Liver (tissue), 8 donors: ENCODE measurements at regions not wholly inside any gene's neighbourhood (a gene's known extent, or its start where the extent isn't known, plus 50 kb on each side); places are given as distances from the start of the nearest gene placed in this dataset.

Experiments used
- DNase-seq: peaks from one replicate; pipeline ENCODE4 v3.0.0-alpha.2; 2017; ENCODE audit warnings: low spot score
- H3K27ac ChIP-seq, 2 donors: one replicate each; pipeline ENCODE4 v1.7.0; 2013; ENCODE audit warnings: inconsistent platforms in 2 of 2, low read length in 2 of 2, control low read depth in 1 of 2, low read depth in 1 of 2, mild to moderate bottlenecking in 1 of 2
- H3K27me3 ChIP-seq, 4 donors: one replicate each; pipeline versions ENCODE4 v1.6.1 to v1.7.0; 2013; ENCODE audit warnings: low read length in 3 of 4, inconsistent platforms in 1 of 4, mild to moderate bottlenecking in 1 of 4, moderate library complexity in 1 of 4; ENCODE audit not compliant: control insufficient read depth in 4 of 4, insufficient read depth in 4 of 4
- H3K36me3 ChIP-seq, 4 donors: one replicate each; pipeline versions ENCODE4 v1.6.1 to v1.7.0; 2013; ENCODE audit warnings: low read length in 3 of 4, mild to moderate bottlenecking in 3 of 4, low read depth in 1 of 4, moderate library complexity in 1 of 4; ENCODE audit not compliant: control insufficient read depth in 4 of 4, insufficient read depth in 3 of 4
- H3K4me1 ChIP-seq, 4 donors: one replicate each; pipeline versions ENCODE4 v1.6.1 to v1.7.0; 2013; ENCODE audit warnings: low read length in 3 of 4, mild to moderate bottlenecking in 3 of 4, moderate library complexity in 1 of 4; ENCODE audit not compliant: control insufficient read depth in 4 of 4, insufficient read depth in 4 of 4
- H3K4me3 ChIP-seq, 3 donors: one replicate each; pipeline versions ENCODE4 v1.6.1 to v1.7.0; 2013; ENCODE audit warnings: low read length in 3 of 3, control low read depth in 1 of 3, low read depth in 1 of 3, mild to moderate bottlenecking in 1 of 3
- H3K9ac ChIP-seq, 2 donors: one replicate each; pipeline ENCODE4 v1.7.0; 2013; ENCODE audit warnings: low read length in 2 of 2, mild to moderate bottlenecking in 2 of 2, moderate library complexity in 2 of 2, control low read depth in 1 of 2, low read depth in 1 of 2
- H3K9me3 ChIP-seq, 4 donors: one replicate each; pipeline versions ENCODE4 v1.6.1 to v1.7.0; 2013; ENCODE audit warnings: low read length in 3 of 4; ENCODE audit not compliant: control insufficient read depth in 4 of 4
- FOXA1 ChIP-seq: IDR thresholded peaks from 2 replicates; pipeline ENCODE4 v1.6.1; 2016; ENCODE audit warnings: antibody characterized with exemption
- HNF4A ChIP-seq, 2 donors: conservative IDR thresholded peaks; 2 replicates each; pipeline ENCODE4 v1.6.1; 2016; ENCODE audit warnings: antibody characterized with exemption in 2 of 2, mild to moderate bottlenecking in 2 of 2
- HNF4G ChIP-seq: IDR thresholded peaks from 2 replicates; pipeline ENCODE4 v1.6.1; 2016; ENCODE audit warnings: antibody characterized with exemption
- RAD21 ChIP-seq, 2 donors: IDR thresholded peaks; 2 replicates each; pipeline ENCODE4 v1.6.1; 2016; ENCODE audit warnings: antibody characterized with exemption in 2 of 2, mild to moderate bottlenecking in 2 of 2
- REST ChIP-seq: IDR thresholded peaks from 2 replicates; pipeline ENCODE4 v1.6.1; 2016; ENCODE audit warnings: antibody characterized with exemption, mild to moderate bottlenecking
- RXRA ChIP-seq, 2 donors: IDR thresholded peaks; 2 replicates each; pipeline ENCODE4 v1.6.1; 2017 to 2018; ENCODE audit warnings: antibody characterized with exemption in 2 of 2, mild to moderate bottlenecking in 1 of 2
- SP1 ChIP-seq: IDR thresholded peaks from 2 replicates; pipeline ENCODE4 v1.6.1; 2018; ENCODE audit warnings: antibody characterized with exemption, mild to moderate bottlenecking
- TAF1 ChIP-seq: conservative IDR thresholded peaks from 2 replicates; pipeline ENCODE4 v1.6.1; 2016; ENCODE audit warnings: antibody characterized with exemption, mild to moderate bottlenecking
- YY1 ChIP-seq: IDR thresholded peaks from 2 replicates; pipeline ENCODE4 v1.6.1; 2016; ENCODE audit warnings: antibody characterized with exemption, mild to moderate bottlenecking
- WGBS: extraction: QIAGEN DNeasy Blood & Tissue Kit; methylation state at CpG from one replicate; pipeline ENCODE4 v1.1.7; 2013; 5-methylcytosine and 5-hydroxymethylcytosine counted together
- TF ChIP-seq, protein P1 (sequence below): fragments of 150-350 bp; IDR thresholded peaks from 2 replicates; pipeline ENCODE4 v1.5.1; 2017; ENCODE audit warnings: improper control_type of control experiment, low read depth, low read length; ENCODE audit not compliant: missing input control
- TF ChIP-seq, protein P2 (sequence below): IDR thresholded peaks from 2 replicates; pipeline ENCODE4 v1.6.1; 2016; ENCODE audit warnings: antibody characterized with exemption
- TF ChIP-seq, protein P3 (sequence below): IDR thresholded peaks from 2 replicates; pipeline ENCODE4 v1.6.1; 2016; ENCODE audit warnings: antibody characterized with exemption
- donor health status: healthy.
- donor health status: healthy.
- donor health status: healthy.
- donor health status: healthy.
- donor health status: healthy.

DNA sequence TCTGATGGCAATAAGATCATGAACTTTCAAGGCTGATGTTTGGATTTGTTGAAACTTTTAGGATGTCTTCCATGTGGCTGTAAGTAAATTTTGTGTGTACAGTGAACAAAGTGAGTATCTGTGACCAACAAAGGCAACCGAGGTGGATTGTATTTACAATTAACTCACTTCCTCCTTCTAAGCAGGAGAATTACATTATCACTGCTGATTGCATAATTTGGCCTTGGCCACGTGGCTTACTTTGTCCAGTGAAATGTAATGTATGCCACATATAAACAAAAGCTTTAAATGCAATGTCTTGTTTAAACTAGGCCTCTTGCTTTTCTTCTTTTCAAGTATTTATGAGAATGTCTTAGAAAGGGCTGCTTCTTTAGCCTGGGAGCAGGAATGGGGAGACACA is 66.3 kb upstream of the MAD2L1 start (continued):
- TF ChIP-seq REST: no peak
- TF ChIP-seq FOXA1: no peak
- TF ChIP-seq YY1: no peak
- no peak for TF ChIP-seq TAF1
- TF ChIP-seq HNF4G: no peak
- no peak for TF ChIP-seq HNF4A (conservative IDR thresholded peaks at IDR 0.05)
- TF ChIP-seq RAD21 (IDR thresholded peaks at IDR 0.05): no peak

DNA sequence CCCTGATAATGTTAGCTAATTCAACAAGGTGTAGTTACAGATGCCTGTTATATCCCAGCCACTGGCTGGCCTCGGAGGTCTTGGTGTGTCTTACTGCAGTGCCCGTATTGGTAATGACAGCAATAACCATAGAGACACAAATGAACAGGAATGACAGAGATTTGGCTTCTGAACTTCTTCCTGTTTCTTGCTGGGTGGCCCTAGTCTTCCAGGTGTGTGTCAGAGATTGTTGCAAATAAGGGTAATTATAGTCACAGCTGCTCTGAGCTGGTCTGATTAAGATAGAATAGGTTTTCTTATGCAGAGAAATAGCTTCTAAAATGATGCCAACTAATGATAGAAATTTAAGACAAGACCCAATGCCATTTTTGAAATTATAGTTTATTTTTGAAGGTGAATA is 64.1 kb upstream of the MAD2L1 start:
- Histone ChIP-seq H3K9ac (no peak overlapping the region), H3K9me3 (no peaks in the 10 kb centered on the region), H3K27me3 (no peaks in the 10 kb centered on the region), H3K27ac (no peak overlapping the region), H3K4me3 (no peak overlapping the region), H3K4me1 (no peaks in the 10 kb centered on the region), H3K36me3 (no peaks in the 10 kb centered on the region)
- TF ChIP-seq HNF4G (no peak), TAF1 (no peak), SP1 (no peak), RXRA (IDR thresholded peaks at IDR 0.05) (no peak), YY1 (no peak), HNF4A (conservative IDR thresholded peaks at IDR 0.05) (no peak), RAD21 (IDR thresholded peaks at IDR 0.05) (no peak)
- TF ChIP-seq, protein P1, sequence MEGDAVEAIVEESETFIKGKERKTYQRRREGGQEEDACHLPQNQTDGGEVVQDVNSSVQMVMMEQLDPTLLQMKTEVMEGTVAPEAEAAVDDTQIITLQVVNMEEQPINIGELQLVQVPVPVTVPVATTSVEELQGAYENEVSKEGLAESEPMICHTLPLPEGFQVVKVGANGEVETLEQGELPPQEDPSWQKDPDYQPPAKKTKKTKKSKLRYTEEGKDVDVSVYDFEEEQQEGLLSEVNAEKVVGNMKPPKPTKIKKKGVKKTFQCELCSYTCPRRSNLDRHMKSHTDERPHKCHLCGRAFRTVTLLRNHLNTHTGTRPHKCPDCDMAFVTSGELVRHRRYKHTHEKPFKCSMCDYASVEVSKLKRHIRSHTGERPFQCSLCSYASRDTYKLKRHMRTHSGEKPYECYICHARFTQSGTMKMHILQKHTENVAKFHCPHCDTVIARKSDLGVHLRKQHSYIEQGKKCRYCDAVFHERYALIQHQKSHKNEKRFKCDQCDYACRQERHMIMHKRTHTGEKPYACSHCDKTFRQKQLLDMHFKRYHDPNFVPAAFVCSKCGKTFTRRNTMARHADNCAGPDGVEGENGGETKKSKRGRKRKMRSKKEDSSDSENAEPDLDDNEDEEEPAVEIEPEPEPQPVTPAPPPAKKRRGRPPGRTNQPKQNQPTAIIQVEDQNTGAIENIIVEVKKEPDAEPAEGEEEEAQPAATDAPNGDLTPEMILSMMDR: no peak
- TF ChIP-seq, protein P2, sequence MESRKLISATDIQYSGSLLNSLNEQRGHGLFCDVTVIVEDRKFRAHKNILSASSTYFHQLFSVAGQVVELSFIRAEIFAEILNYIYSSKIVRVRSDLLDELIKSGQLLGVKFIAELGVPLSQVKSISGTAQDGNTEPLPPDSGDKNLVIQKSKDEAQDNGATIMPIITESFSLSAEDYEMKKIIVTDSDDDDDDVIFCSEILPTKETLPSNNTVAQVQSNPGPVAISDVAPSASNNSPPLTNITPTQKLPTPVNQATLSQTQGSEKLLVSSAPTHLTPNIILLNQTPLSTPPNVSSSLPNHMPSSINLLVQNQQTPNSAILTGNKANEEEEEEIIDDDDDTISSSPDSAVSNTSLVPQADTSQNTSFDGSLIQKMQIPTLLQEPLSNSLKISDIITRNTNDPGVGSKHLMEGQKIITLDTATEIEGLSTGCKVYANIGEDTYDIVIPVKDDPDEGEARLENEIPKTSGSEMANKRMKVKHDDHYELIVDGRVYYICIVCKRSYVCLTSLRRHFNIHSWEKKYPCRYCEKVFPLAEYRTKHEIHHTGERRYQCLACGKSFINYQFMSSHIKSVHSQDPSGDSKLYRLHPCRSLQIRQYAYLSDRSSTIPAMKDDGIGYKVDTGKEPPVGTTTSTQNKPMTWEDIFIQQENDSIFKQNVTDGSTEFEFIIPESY: no peak
- TF ChIP-seq, protein P3, sequence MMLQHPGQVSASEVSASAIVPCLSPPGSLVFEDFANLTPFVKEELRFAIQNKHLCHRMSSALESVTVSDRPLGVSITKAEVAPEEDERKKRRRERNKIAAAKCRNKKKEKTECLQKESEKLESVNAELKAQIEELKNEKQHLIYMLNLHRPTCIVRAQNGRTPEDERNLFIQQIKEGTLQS: no peak
- 81% methylated on average over 2 of the region's 2 CpGs for WGBS
- no peak for DNase-seq
